Gastrocnemius medialis (tissue), 4 donors: ENCODE measurements at regions not wholly inside any gene's neighbourhood (a gene's known extent, or its start where the extent isn't known, plus 50 kb on each side); places are given as distances from the start of the nearest gene placed in this dataset.

Experiments
- CTCF ChIP-seq, 5 experiments: fragments of 450-650 bp in 3 of 5; fragments of 200-600 bp in 2 of 5; sonication (generic) in 2 of 5; IDR thresholded peaks in 4 of 5; conservative IDR thresholded peaks in 1 of 5; 1 replicate in 4 of 5; 2 replicates in 1 of 5; pipeline ENCODE4 v1.5.1; 2016 to 2019; ENCODE audit warnings: antibody characterized with exemption in 5 of 5, mild to moderate bottlenecking in 3 of 5, moderate library complexity in 3 of 5
- POLR2A ChIP-seq, 2 donors: fragments of 450-650 bp; IDR thresholded peaks; one replicate each; pipeline ENCODE4 v1.6.1; 2017; ENCODE audit warnings: antibody characterized with exemption in 2 of 2, mild to moderate bottlenecking in 2 of 2, moderate library complexity in 2 of 2

GRCh38 chr13:72284791-72285190 lies 417.8 kb upstream of the DACH1 start:
- TF ChIP-seq CTCF (IDR thresholded peaks at IDR 0.05 in 4 of 5, conservative IDR thresholded peaks at IDR 0.05 in 1 of 5) (no peak), POLR2A (IDR thresholded peaks at IDR 0.05) (no peak)
